GM19395 (cell line): ENCODE measurements at regions not wholly inside any gene's neighbourhood (a gene's known extent, or its start where the extent isn't known, plus 50 kb on each side); places are given as distances from the start of the nearest gene placed in this dataset.
"Not testable (repeated sequence)": the region's sequence is repeated elsewhere in the genome, so short reads cannot be mapped to it uniquely, and the experiment has no call there.

Experiments used
- ATAC-seq: cut with Tn5 transposase; IDR thresholded peaks from one replicate; pipeline ENCODE4 v1.9.1; 2021; ENCODE audit warnings: mild to moderate bottlenecking, moderate library complexity; ENCODE audit not compliant: unreplicated experiment

DNA sequence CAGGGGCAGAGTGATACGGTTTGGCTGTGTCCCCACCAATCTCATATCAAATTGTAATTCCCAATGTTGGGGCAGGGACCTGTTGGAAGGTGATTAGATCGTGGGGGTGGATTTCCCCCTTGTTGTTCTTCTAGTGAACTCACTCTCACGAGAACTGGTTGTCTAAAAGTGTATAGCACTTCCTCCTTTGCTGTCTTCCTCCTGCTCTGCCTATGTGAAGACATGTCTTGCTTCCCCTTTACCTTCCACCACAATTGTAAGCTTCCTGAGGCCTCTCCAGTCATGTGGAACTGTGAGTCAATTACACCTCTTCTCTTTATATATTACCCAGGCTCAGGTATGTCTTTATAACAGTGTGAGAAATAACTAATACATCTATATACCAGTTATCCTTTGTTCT, 706.4 kb upstream of the KLHL1 start:
- no peak for ATAC-seq

- no peak for ATAC-seq
These were observed 704.2 kb upstream of the KLHL1 start for GRCh38 chr13:70812481-70812880.

GRCh38 chr13:70809588-70809987, 701.3 kb upstream of the KLHL1 start:
- no peak for ATAC-seq

DNA sequence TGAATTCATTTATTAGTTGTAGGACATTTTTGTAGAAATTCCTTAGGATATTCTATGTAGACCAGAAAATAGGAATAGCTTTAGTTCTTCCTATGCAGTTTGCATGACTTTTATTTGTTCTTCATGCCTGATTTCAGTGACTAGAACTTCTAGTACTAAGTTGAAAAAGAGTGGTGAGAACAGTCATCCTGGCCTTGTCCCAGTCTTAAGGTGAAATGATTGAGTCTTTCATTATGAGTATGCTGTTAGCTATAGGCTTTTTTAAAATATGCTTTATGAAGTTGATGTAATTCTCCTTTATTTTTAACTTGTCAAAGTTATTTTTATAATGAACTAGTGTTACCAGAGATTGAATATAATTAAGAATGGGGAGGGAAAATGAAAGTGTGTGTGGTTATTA, 690.1 kb upstream of the KLHL1 start:
- no peak for ATAC-seq

DNA sequence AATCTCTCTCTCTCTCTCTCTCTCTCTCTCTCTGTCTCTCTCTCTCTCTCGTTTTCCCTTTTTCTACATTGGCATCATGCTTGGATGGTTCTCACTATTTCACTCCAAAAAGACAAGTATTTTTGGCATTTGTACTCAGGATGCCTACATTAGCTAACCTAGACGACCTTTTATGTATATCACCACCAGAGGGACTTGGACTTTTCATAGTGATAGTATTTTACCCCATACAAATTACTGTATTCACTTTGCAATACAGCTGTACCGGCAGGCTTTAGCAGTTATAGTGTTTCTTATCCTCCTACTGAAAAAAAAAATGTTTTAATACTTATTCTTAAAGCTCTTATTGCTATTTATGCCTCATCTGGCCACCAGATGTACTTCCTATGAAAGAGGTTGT, 687.2 kb upstream of the KLHL1 start:
- ATAC-seq = no peak

- ATAC-seq = no peak
These were observed 683.9 kb upstream of the KLHL1 start for GRCh38 chr13:70792121-70792520.

DNA sequence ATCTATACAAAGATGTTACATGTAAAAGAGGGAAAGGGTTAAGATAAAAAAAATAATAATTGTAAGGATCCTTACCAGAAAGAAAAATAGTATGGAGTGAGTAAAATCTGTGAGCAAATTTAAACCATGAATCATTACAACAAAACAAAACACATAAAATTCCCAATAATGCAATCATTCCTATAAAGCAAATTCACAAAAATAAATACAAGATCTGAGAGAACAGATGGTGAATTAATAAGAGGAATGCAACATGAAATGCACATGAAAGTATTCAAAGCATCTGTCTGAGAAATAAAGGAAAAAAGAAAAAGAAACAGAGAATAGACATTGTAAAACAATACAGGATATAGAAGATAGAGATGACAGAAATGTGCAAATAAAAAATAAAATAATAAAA, 681.5 kb upstream of the KLHL1 start:
- ATAC-seq = no peak

- ATAC-seq = no peak
These were observed 679.8 kb upstream of the KLHL1 start for GRCh38 chr13:70788074-70788473.

GRCh38 chr13:70784207-70784989, 676.1 kb upstream of the KLHL1 start:
- no peak for ATAC-seq

DNA sequence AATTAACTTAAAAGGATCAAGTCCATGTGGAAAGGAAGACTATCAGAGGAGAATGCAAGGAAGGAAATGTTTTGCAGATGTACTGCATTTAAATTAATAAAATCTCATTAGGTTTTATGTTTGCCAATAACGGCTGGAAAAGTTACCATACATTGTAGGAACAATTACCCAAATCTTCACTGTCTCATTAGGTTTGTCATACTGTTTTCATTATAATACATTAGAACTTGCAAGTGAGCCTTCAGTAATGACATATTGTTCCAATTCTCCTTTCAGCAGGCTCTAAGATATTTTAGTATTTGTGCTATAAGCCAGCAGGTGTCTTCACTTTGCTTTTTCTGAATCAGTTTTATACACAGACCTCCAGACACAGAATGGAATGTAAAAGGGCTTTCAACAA, 661.6 kb upstream of the KLHL1 start:
- ATAC-seq = no peak

DNA sequence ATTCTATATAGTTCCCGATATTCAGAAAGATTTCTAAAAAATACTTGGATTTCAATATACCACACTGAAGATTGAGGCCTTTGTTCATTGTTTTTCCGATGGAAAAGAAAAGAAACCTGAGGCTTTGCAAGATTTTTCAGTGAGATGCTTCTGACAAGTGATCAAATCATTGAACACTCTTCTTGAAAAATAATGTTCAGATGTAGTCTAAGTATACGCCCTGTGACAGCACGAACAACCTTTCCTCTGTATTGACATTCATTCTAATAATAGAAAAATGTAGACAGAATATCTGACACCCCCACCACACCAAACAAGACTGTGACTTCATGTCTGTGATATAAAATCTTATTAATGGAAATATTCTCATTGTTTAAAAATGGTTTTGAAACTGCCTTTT, 650.7 kb upstream of the KLHL1 start:
- ATAC-seq = no peak

GRCh38 chr13:70756088-70756487, 647.8 kb upstream of the KLHL1 start:
- no peak for ATAC-seq

DNA sequence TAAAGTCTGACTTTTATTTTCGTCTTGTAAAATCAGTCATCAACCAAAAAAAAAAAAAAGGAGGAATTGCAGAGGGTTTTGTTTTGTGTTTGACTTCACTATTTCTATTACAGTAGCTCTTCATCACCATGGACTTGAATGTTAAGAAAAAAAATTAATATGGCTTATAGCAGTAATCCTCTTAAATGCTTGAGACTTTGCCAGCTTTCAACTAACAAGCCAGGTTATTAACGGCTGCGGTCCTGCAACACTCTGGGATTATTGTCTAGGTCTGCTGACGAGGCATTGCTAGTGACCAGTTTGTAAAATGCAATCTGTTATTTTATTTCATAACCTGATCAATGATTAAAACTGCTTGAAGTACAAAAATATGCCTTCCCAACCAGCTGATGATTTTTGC, 647.2 kb upstream of the KLHL1 start:
- no peak for ATAC-seq

- ATAC-seq = no peak
These were observed 639.0 kb upstream of the KLHL1 start for GRCh38 chr13:70747262-70747661.

- ATAC-seq = not testable (repeated sequence)
These were observed 638.2 kb upstream of the KLHL1 start for GRCh38 chr13:70746469-70746868.

DNA sequence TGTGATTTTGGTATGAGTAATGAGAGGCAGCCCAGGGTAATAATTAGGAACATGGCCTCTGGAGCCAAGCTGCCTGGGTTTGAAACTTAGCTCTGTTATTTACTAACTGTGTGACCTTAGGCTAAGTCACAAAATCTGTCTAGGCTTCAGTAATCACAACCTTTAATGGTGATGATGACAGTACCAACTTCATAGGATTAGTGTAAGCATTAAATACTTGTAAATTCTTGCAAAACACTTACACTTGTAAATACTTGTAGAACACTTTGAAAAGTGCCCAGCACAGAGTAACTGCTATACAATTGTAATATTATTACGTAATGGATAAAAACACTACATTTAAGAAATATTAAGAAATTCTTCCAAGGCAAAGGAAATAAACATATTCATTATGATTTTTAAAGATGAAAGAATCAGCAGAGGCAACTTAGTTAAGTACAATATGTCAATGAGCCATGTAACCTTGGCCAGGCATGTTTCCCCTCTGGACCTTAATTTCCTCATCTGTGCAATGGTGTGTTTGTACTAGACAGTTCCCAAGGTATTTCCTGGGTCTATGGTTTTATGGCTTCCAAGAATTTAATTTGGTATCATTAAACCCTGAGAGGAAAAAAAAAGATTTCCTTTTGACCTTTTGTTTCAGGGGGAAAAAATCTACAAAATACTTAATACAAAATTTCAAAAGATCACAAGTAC, 628.5 kb upstream of the KLHL1 start:
- ATAC-seq = no peak

GRCh38 chr13:70732611-70733010, 624.4 kb upstream of the KLHL1 start:
- no peak for ATAC-seq

DNA sequence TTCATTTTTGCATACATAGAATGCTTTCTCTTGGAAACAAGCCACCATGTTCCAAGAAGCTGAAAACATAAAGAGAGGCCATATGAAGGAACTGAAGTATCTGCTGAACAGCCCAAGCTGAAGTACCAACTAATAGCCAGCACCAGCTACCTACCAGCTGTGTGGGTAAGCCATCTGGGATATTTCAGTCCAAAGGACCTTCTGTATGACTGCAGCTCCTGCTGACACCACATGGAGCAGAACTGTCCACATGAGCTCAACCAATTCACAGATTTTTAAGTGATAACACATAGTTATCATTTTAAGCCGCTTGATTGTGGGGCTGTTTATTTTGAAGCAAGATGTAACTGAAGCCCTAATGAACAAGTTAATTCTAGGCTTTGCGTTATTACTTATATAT, 621.1 kb upstream of the KLHL1 start:
- no peak for ATAC-seq

- ATAC-seq = no peak
These were observed 615.5 kb upstream of the KLHL1 start for GRCh38 chr13:70723732-70724131.

DNA sequence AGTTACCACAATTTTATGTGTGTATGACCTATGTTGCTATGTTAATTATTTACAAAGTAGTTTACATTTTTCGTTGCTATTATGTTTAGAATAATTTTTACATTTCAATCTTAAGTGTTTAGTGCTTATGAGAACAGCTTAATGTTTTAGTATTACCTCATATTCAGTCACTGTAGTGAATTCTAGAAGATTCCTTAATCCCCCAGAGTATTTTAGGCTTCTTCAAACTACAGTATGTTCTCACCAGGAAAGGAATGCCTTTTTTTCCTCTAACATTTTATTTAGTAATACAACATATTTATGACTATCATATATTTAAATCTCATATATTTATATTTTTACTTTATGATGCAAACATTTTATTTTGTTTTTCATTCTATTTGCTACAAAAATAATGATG, 612.1 kb upstream of the KLHL1 start:
- no peak for ATAC-seq

GRCh38 chr13:70714993-70715392, 606.7 kb upstream of the KLHL1 start:
- no peak for ATAC-seq

GRCh38 chr13:70708775-70709174, 600.5 kb upstream of the KLHL1 start:
- ATAC-seq = no peak

DNA sequence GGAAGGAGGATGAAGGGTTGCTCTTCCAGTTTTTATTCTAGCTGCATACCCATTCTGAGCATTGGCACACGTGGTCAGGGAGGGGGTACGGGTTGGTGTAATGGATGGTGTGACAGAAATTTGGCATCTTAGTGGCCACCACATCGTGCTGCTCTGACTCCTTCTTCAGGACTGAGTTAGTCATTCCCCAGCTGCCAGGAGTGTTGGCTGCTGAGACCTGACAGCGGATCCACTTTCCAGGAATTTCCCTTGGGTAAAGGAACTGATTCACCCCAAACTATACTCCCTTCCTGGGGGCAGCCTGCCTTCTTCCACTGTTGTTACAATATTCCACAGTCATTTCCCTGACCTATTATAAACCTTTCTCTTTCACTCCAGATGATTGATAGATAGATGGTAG, 595.5 kb upstream of the KLHL1 start:
- ATAC-seq = no peak
